ENCODE measurements at regions not wholly inside any gene's neighbourhood (a gene's known extent, or its start where the extent isn't known, plus 50 kb on each side); places are given as distances from the start of the nearest gene placed in this dataset.

GRCh38 chr3:170714122-170714521 is 128.2 kb upstream of the SLC7A14 start:
- intact Hi-C loops (cut with DNase I) = no loop called here
- no peak for DNase-seq
- Histone ChIP-seq H3K36me3 (no peaks in the 10 kb centered on the region), H3K27ac (no peak overlapping the region), H3K4me1 (peaks cover 0 to 2% of the 10 kb centered on the region in 2 donors), H3K9me3 (peaks cover 0 to 18% of the 10 kb centered on the region in 2 donors), H3K4me3 (no peak overlapping the region), H3K27me3 (no peaks in the 10 kb centered on the region)
- ATAC-seq = no peak
- no peak for TF ChIP-seq CTCF (IDR thresholded peaks at IDR 0.05)

- intact Hi-C loops (cut with DNase I) = no loop called here
- no peak overlapping the region for H3K4me3 ChIP-seq
- no peak for TF ChIP-seq CTCF (IDR thresholded peaks at IDR 0.05)
- ATAC-seq (no peak), DNase-seq (no peak)
- peaks cover 0 to 2% of the 10 kb centered on the region in 2 donors for H3K4me1 ChIP-seq
- peaks cover 0 to 14% of the 10 kb centered on the region in 2 donors for H3K9me3 ChIP-seq
- no peaks in the 10 kb centered on the region for H3K27me3 ChIP-seq
- no peak overlapping the region for H3K27ac ChIP-seq
- H3K36me3 ChIP-seq = no peaks in the 10 kb centered on the region
These were observed 127.8 kb upstream of the SLC7A14 start for GRCh38 chr3:170713653-170714052.

- TF ChIP-seq CTCF (IDR thresholded peaks at IDR 0.05) = no peak
- Histone ChIP-seq H3K27me3 (no peaks in the 10 kb centered on the region), H3K36me3 (no peaks in the 10 kb centered on the region), H3K4me1 (peaks cover 0 to 2% of the 10 kb centered on the region in 2 donors), H3K27ac (no peak overlapping the region), H3K4me3 (no peak overlapping the region), H3K9me3 (peaks cover 0 to 12% of the 10 kb centered on the region in 2 donors)
- no peak for DNase-seq
- intact Hi-C loops (cut with DNase I) = no loop called here
- no peak for ATAC-seq
These were observed 126.9 kb upstream of the SLC7A14 start for GRCh38 chr3:170712798-170713197.

- Histone ChIP-seq H3K4me3 (no peak overlapping the region), H3K27me3 (no peaks in the 10 kb centered on the region), H3K9me3 (peaks cover 0 to 12% of the 10 kb centered on the region in 2 donors), H3K36me3 (no peaks in the 10 kb centered on the region), H3K4me1 (peaks cover 0 to 1% of the 10 kb centered on the region in 2 donors), H3K27ac (no peak overlapping the region)
- no peak for TF ChIP-seq CTCF (IDR thresholded peaks at IDR 0.05)
- intact Hi-C loops (cut with DNase I) = no loop called here
- ATAC-seq (no peak), DNase-seq (no peak)
These were observed 126.5 kb upstream of the SLC7A14 start for GRCh38 chr3:170712336-170712735.

GRCh38 chr3:170711786-170712185 is 125.9 kb upstream of the SLC7A14 start:
- intact Hi-C loops (cut with DNase I) = no loop called here
- H3K27ac ChIP-seq = no peak overlapping the region
- no peak for TF ChIP-seq CTCF (IDR thresholded peaks at IDR 0.05)
- no peak overlapping the region for H3K4me3 ChIP-seq
- ATAC-seq = no peak
- H3K27me3 ChIP-seq = no peaks in the 10 kb centered on the region
- no peak for DNase-seq
- H3K9me3 ChIP-seq = peaks cover 0 to 12% of the 10 kb centered on the region in 2 donors
- H3K36me3 ChIP-seq = no peaks in the 10 kb centered on the region
- H3K4me1 ChIP-seq = no peaks in the 10 kb centered on the region

All from left lung (tissue), 4 donors.